VCaP (cell line): ENCODE measurements at regions not wholly inside any gene's neighbourhood (a gene's known extent, or its start where the extent isn't known, plus 50 kb on each side); places are given as distances from the start of the nearest gene placed in this dataset.

Experiments
- H3K27ac ChIP-seq: fragments of 450-650 bp; 2 replicates; pipeline ENCODE4 v1.5.1; 2017
- CTCF ChIP-seq: fragments of 450-650 bp; conservative IDR thresholded peaks from 2 replicates; pipeline ENCODE4 v1.5.1; 2017; ENCODE audit warnings: mild to moderate bottlenecking, moderate library complexity

DNA sequence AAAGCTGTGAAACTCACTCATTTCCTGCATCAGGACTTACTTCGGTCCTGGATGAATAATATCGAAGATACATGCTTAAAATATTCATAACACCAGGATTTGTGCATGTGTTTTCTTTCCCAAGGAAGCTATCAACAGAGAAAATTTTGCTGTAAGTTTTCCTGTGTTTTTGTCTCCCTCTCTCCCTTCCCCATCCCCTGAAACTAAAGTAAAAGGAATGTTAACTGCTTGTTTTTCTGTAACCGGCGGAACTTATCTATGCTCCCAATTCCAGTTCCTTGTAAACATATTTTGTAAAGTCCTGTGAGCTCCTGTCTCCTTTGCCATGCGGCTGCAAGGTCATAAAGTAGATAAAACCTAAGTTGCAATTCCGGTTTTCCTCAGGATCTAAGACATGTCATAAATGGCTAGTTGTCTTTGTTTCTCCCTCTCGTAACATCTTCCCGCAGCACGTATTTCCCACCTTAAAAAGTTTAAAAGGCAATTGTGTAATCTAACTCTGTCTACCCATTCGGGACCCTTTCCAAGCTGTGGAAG, 79.0 kb upstream of the POM121L12 start:
- peak overlapping the region; percentile 93 for H3K27ac ChIP-seq
- TF ChIP-seq CTCF: no peak

GRCh38 chr7:52955522-52955921, 79.9 kb upstream of the POM121L12 start:
- peak overlapping the region; percentile 93 for H3K27ac ChIP-seq
- TF ChIP-seq CTCF: no peak

GRCh38 chr7:52944921-52945320, 90.5 kb upstream of the POM121L12 start:
- no peak for TF ChIP-seq CTCF
- H3K27ac ChIP-seq: no peak overlapping the region

DNA sequence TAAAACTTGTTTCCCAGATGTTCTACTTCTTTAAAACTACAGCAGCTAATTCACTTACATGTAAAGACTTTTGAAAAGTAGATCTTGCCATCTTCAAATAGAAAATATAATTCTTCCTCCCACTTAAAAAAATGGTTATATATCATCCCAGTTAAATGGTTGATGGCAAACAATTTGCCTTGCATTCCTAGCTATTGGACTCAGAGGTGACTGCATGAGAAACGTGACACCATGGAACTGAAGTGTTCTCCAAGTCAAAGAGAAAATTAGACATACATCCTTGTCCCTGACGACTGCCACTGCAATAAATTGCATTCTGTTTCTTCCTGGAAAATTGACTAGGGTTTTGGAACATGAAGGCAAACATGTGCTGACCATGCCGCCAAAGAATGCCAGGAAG, 95.0 kb upstream of the POM121L12 start:
- no peak for TF ChIP-seq CTCF
- no peak overlapping the region for H3K27ac ChIP-seq

DNA sequence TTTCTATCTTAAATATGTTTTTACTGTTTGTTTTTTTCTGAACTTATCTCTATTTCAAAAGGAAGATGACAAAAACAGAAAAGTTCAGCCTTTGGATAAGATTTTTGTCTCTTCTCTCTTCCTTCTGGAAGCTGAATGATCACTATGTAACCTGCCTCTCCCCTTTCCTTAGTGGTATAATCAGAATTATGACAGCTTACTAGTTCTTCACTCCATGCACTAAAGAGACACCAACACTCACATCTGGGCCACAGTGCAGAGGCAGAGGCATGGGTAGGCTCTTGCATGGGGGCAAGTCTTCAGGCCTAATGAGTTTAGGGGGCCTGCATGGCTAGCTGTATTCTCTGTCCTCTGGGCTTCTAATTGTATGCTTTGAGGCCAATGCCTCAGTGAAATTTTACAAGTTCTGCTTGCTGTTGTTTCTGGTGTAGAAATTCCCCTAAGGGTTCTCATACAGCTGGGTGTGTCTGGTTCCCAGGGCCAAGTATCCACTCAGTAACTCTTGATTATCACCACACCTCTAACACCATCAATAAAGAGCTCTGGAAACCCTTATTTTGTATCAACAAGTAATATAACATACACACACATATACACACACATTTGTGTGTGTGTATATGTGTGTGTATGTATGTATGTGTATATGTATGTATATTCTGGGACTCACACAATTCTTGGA, 96.8 kb upstream of the POM121L12 start:
- no peak overlapping the region for H3K27ac ChIP-seq
- no peak for TF ChIP-seq CTCF

DNA sequence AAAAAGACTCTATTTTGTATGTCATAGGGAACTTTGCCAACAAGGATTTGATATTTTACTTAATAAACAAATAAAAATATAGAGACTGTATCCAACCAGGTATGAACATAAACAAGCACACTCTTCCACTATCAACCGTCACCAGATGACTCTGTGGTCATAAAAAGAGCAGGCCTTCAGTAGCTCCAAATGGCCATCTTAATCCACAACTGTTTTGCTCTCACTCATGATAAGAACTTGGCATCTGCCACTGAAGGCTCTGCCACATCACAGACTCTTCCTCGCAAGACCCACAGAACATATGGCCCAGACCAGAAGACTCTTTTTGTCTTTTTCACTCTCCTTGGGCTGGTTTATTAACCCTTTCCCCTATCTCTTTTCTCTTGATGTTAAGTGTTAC, 98.7 kb upstream of the POM121L12 start:
- TF ChIP-seq CTCF: no peak
- H3K27ac ChIP-seq: no peak overlapping the region

DNA sequence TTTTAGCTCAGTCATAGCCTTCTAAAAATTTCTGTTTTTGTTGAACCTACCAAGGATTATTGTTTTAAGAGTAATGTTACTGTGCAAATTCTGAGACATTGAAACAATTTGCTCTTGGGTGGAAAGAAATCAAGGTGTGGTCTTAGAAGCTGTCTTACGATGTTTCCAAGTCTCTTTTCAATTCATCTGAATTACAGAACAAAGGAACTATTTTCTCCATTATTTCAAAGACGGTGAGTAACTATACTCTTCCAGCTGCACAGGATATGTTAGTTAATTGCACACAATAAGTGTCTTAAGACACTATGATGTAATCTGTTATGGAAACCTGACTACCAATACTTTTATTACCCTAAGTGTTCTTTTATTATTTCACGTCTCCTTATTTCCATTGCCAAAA, 106.8 kb upstream of the POM121L12 start:
- TF ChIP-seq CTCF: no peak

More for the DNA sequence above, 106.8 kb upstream of the POM121L12 start:
- no peak overlapping the region for H3K27ac ChIP-seq
